ENCODE measurements at regions not wholly inside any gene's neighbourhood (a gene's known extent, or its start where the extent isn't known, plus 50 kb on each side); places are given as distances from the start of the nearest gene placed in this dataset.

GRCh38 chr5:115355095-115355494 is 58.6 kb upstream of the CCDC112 start:
- Histone ChIP-seq H3K9me3 (ENCODE audit: control insufficient read depth in 4 of 4, insufficient read depth in 3 of 4, low read length in 3 of 4) (peaks cover 0 to 6% (median 2%) of the 10 kb centered on the region in 4 donors), H3K4me3 (no peak overlapping the region), H3K27me3 (ENCODE audit: control insufficient read depth in 3 of 3, insufficient read depth in 3 of 3, low read length in 2 of 3) (no peaks in the 10 kb centered on the region), H3K36me3 (ENCODE audit: control insufficient read depth in 4 of 4, insufficient read depth in 4 of 4, low read length in 4 of 4) (no peaks in the 10 kb centered on the region), H3K9ac (ENCODE audit: insufficient read depth in 1 of 2, low read length in 2 of 2) (no peak overlapping the region), H3K27ac (ENCODE audit: low read depth in 1 of 2, low read length in 1 of 2) (no peak overlapping the region), H3K4me1 (ENCODE audit: control insufficient read depth in 5 of 5, insufficient read depth in 5 of 5, low read length in 5 of 5) (peaks cover 0 to 7% (median 0%) of the 10 kb centered on the region in 5 donors)
- ATAC-seq (ENCODE audit: insufficient read depth, low FRiP score) (no peak), DNase-seq (no peak)
- 52 to 73% methylated on average over 1 of the region's 1 CpG for WGBS, 2 donors
- TF ChIP-seq CTCF (IDR thresholded peaks at IDR 0.05; ENCODE audit: control extremely low read depth, extremely low read depth), result no peak

- H3K9me3 ChIP-seq (ENCODE audit: control insufficient read depth in 4 of 4, insufficient read depth in 3 of 4, low read length in 3 of 4), result peaks cover 0 to 6% (median 2%) of the 10 kb centered on the region in 4 donors
- H3K27ac ChIP-seq (ENCODE audit: low read depth in 1 of 2, low read length in 1 of 2), result no peak overlapping the region
- WGBS, 2 donors, result 42 to 67% methylated on average over 5 of the region's 5 CpGs
- H3K4me1 ChIP-seq (ENCODE audit: control insufficient read depth in 5 of 5, insufficient read depth in 5 of 5, low read length in 5 of 5), result no peaks in the 10 kb centered on the region
- no peak overlapping the region for H3K9ac ChIP-seq (ENCODE audit: insufficient read depth in 1 of 2, low read length in 2 of 2)
- DNase-seq, result no peak
- no peak overlapping the region for H3K4me3 ChIP-seq
- no peaks in the 10 kb centered on the region for H3K27me3 ChIP-seq (ENCODE audit: control insufficient read depth in 3 of 3, insufficient read depth in 3 of 3, low read length in 2 of 3)
- no peak for TF ChIP-seq CTCF (IDR thresholded peaks at IDR 0.05; ENCODE audit: control extremely low read depth, extremely low read depth)
- H3K36me3 ChIP-seq (ENCODE audit: control insufficient read depth in 4 of 4, insufficient read depth in 4 of 4, low read length in 4 of 4), result no peaks in the 10 kb centered on the region
- ATAC-seq (ENCODE audit: insufficient read depth, low FRiP score), result no peak
Observed at GRCh38 chr5:115354246-115354645, 57.8 kb upstream of the CCDC112 start.

GRCh38 chr5:115352571-115352970 is 56.1 kb upstream of the CCDC112 start:
- Histone ChIP-seq H3K27me3 (ENCODE audit: control insufficient read depth in 3 of 3, insufficient read depth in 3 of 3, low read length in 2 of 3) (no peaks in the 10 kb centered on the region), H3K27ac (ENCODE audit: low read depth in 1 of 2, low read length in 1 of 2) (no peak overlapping the region), H3K36me3 (ENCODE audit: control insufficient read depth in 4 of 4, insufficient read depth in 4 of 4, low read length in 4 of 4) (no peaks in the 10 kb centered on the region), H3K4me1 (ENCODE audit: control insufficient read depth in 5 of 5, insufficient read depth in 5 of 5, low read length in 5 of 5) (no peaks in the 10 kb centered on the region), H3K9me3 (ENCODE audit: control insufficient read depth in 4 of 4, insufficient read depth in 3 of 4, low read length in 3 of 4) (peaks cover 0 to 6% (median 2%) of the 10 kb centered on the region in 4 donors), H3K9ac (ENCODE audit: insufficient read depth in 1 of 2, low read length in 2 of 2) (no peak overlapping the region), H3K4me3 (no peak overlapping the region)
- ATAC-seq (ENCODE audit: insufficient read depth, low FRiP score), result no peak
- no peak for DNase-seq
- WGBS, 2 donors, result 82 to 93% methylated on average over 2 of the region's 2 CpGs
- no peak for TF ChIP-seq CTCF (IDR thresholded peaks at IDR 0.05; ENCODE audit: control extremely low read depth, extremely low read depth)
